ENCODE measurements at regions not wholly inside any gene's neighbourhood (a gene's known extent, or its start where the extent isn't known, plus 50 kb on each side); places are given as distances from the start of the nearest gene placed in this dataset.

DNA sequence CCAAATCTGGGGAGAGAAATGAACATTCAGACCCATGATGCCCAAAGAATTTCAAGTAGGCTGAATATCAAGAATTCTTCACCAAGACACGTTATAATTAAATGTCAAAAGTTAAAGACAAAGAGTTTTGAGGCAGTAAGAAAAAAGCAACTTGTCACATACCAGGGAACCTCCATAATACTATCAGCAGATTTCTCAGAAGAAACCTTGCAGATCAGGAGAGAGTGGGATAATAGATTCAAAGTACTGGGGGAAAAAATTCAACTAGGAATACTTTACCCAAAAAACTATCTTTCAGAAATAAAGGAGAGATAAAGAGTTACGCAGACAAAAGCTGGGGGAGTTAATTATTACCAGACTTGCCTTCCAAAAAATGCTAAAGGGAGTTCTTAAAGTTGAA lies 516.0 kb downstream of the CETN3 start:
- no peak for TF ChIP-seq POLR2A (IDR thresholded peaks at IDR 0.05; ENCODE audit: low read depth, low read length)
- TF ChIP-seq, protein P1, sequence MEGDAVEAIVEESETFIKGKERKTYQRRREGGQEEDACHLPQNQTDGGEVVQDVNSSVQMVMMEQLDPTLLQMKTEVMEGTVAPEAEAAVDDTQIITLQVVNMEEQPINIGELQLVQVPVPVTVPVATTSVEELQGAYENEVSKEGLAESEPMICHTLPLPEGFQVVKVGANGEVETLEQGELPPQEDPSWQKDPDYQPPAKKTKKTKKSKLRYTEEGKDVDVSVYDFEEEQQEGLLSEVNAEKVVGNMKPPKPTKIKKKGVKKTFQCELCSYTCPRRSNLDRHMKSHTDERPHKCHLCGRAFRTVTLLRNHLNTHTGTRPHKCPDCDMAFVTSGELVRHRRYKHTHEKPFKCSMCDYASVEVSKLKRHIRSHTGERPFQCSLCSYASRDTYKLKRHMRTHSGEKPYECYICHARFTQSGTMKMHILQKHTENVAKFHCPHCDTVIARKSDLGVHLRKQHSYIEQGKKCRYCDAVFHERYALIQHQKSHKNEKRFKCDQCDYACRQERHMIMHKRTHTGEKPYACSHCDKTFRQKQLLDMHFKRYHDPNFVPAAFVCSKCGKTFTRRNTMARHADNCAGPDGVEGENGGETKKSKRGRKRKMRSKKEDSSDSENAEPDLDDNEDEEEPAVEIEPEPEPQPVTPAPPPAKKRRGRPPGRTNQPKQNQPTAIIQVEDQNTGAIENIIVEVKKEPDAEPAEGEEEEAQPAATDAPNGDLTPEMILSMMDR (conservative IDR thresholded peaks at IDR 0.05; ENCODE audit: low read depth, low read length), result no peak
- TF ChIP-seq MXI1 (IDR thresholded peaks at IDR 0.05; ENCODE audit: borderline replicate concordance, low read depth, low read length), result no peak
- TF ChIP-seq BHLHE40 (IDR thresholded peaks at IDR 0.05; ENCODE audit: low read depth, low read length), result no peak
- no peak for TF ChIP-seq CEBPB (IDR thresholded peaks at IDR 0.05; ENCODE audit: low read depth, low read length)
- TF ChIP-seq, protein P2, sequence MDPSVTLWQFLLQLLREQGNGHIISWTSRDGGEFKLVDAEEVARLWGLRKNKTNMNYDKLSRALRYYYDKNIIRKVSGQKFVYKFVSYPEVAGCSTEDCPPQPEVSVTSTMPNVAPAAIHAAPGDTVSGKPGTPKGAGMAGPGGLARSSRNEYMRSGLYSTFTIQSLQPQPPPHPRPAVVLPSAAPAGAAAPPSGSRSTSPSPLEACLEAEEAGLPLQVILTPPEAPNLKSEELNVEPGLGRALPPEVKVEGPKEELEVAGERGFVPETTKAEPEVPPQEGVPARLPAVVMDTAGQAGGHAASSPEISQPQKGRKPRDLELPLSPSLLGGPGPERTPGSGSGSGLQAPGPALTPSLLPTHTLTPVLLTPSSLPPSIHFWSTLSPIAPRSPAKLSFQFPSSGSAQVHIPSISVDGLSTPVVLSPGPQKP (IDR thresholded peaks at IDR 0.05; ENCODE audit: borderline replicate concordance, low read depth, low read length), result no peak
- no peak for TF ChIP-seq RAD21 (IDR thresholded peaks at IDR 0.05; ENCODE audit: low read length)
- no peak for TF ChIP-seq NFE2L2 (IDR thresholded peaks at IDR 0.05; ENCODE audit: low read depth, low read length)
